HG02623 (cell line): ENCODE measurements at regions not wholly inside any gene's neighbourhood (a gene's known extent, or its start where the extent isn't known, plus 50 kb on each side); places are given as distances from the start of the nearest gene placed in this dataset.
A peak's percentile ranks its signal among the peaks of the same experiment; 100 is the strongest.

Source experiments
- ATAC-seq: cut with Tn5 transposase; IDR thresholded peaks from one replicate; pipeline ENCODE4 v1.9.1; 2021; ENCODE audit warnings: moderate library complexity; ENCODE audit not compliant: unreplicated experiment

- ATAC-seq, result no peak
Measured at GRCh38 chr10:78426181-78426580, 392.5 kb downstream of the RPS24 start.

GRCh38 chr10:78427497-78428031 lies 393.9 kb downstream of the RPS24 start:
- ATAC-seq, result no peak

GRCh38 chr10:78428579-78428978 lies 394.9 kb downstream of the RPS24 start:
- ATAC-seq, result no peak

- no peak for ATAC-seq
Measured at GRCh38 chr10:78429984-78430383, 396.3 kb downstream of the RPS24 start.

- ATAC-seq, result no peak
Measured at GRCh38 chr10:78432583-78432982, 398.9 kb downstream of the RPS24 start.

- ATAC-seq, result no peak
Measured at GRCh38 chr10:78433076-78433595, 399.5 kb downstream of the RPS24 start.

GRCh38 chr10:78433766-78434535 lies 400.3 kb downstream of the RPS24 start:
- ATAC-seq, result no peak

GRCh38 chr10:78434886-78435285 lies 401.2 kb downstream of the RPS24 start:
- no peak for ATAC-seq

GRCh38 chr10:78435484-78436221 lies 402.0 kb downstream of the RPS24 start:
- ATAC-seq, result no peak

GRCh38 chr10:78436222-78436573 lies 402.5 kb downstream of the RPS24 start:
- ATAC-seq, result no peak

GRCh38 chr10:78436706-78437406 lies 403.2 kb downstream of the RPS24 start:
- ATAC-seq, result no peak

GRCh38 chr10:78437407-78437768 lies 403.7 kb downstream of the RPS24 start:
- ATAC-seq, result peak; percentile 59

- ATAC-seq, result peak; percentile 72
Measured at GRCh38 chr10:78437998-78438906, 404.6 kb downstream of the RPS24 start.

GRCh38 chr10:78438907-78439809 lies 405.5 kb downstream of the RPS24 start:
- ATAC-seq, result no peak

- no peak for ATAC-seq
Measured at GRCh38 chr10:78441010-78441409, 407.3 kb downstream of the RPS24 start.

GRCh38 chr10:78441694-78442093 lies 408.0 kb downstream of the RPS24 start:
- ATAC-seq, result no peak

GRCh38 chr10:78442836-78443550 lies 409.3 kb downstream of the RPS24 start:
- no peak for ATAC-seq

- no peak for ATAC-seq
Measured at GRCh38 chr10:78443900-78444571, 410.4 kb downstream of the RPS24 start.
